Ovary (tissue), 3 donors: ENCODE measurements at regions not wholly inside any gene's neighbourhood (a gene's known extent, or its start where the extent isn't known, plus 50 kb on each side); places are given as distances from the start of the nearest gene placed in this dataset.

Source experiments
- CTCF ChIP-seq, 3 donors: fragments of 450-650 bp in 2 of 3; fragments of 200-600 bp in 1 of 3; IDR thresholded peaks; one replicate each; pipeline versions ENCODE4 v1.5.1 to v1.8.0; 2016 to 2022; ENCODE audit warnings: antibody characterized with exemption in 3 of 3, mild to moderate bottlenecking in 1 of 3
- EP300 ChIP-seq: sonication (generic); formaldehyde crosslinking; IDR thresholded peaks from one replicate; pipeline ENCODE4 v1.6.1; 2017; ENCODE audit warnings: antibody characterized with exemption
- donor health status: DM: no; HTN: no; CAD: no.

GRCh38 chr14:66119606-66120231 lies 366.5 kb upstream of the CCDC196 start:
- TF ChIP-seq CTCF (IDR thresholded peaks at IDR 0.05) (no peak), EP300 (no peak)
